ENCODE measurements at regions not wholly inside any gene's neighbourhood (a gene's known extent, or its start where the extent isn't known, plus 50 kb on each side); places are given as distances from the start of the nearest gene placed in this dataset.

DNA sequence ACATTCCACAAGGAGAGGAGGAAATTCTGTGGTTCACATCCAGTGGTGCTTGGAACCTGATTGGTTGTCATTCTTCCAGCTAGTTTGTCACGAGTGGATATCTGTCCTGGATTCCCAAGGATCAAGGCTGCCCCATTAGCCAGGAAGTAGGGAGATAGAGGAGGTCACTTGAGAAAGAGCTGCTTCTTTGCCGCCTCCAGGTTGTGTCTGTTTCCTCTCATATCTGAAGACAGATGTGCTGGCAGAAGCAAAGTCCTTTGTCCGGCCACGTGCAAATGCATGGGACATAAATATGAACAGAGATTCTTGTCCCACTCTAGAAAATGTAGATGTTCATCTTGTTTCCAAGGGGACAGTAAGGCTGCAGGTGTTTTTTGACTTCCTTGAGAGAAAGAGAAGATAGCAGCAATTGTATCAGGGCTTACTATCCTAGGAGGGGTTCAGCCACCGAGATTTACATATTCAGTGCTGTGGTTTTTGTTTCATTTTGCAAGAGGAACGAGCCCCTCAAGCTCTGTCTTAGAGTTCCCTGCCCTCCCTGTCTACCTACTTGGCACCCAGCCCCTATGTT, 174.4 kb downstream of the RPIA start:
- 17 to 41% methylated on average over 6 of the region's 6 CpGs for WGBS, 2 donors
- ATAC-seq (ENCODE audit: insufficient read depth, low FRiP score), result no peak

DNA sequence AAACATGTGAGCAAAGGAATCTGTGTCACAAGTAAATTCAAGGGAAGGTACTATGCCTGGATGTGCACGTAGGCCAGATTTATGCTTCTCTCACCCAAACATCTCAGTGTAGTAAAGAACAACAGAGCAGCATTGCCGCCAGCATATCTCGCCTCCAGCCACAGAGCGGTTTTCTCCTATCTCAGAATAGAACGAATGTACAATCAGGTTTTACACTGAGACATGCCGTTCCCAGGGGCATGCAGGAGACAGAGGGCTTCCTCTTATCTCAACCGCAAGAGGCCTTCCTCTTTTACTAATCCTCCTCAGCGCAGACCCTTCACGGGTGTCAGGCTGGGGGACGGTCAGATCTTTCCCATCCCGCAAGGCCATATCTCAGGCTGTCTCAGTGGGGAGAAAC, 175.3 kb downstream of the RPIA start:
- no peak overlapping the region for H3K4me3 ChIP-seq
- H3K27me3 ChIP-seq (ENCODE audit: control insufficient read depth in 3 of 3, insufficient read depth in 3 of 3, low read length in 2 of 3), result peaks cover 0 to 9% (median 2%) of the 10 kb centered on the region in 3 donors
- H3K9ac ChIP-seq (ENCODE audit: insufficient read depth in 1 of 2, low read length in 2 of 2), result no peak overlapping the region
- WGBS, 2 donors, result 31 to 57% methylated on average over 11 of the region's 11 CpGs
- H3K27ac ChIP-seq (ENCODE audit: low read depth in 1 of 2, low read length in 1 of 2), result no peak overlapping the region
- ATAC-seq (ENCODE audit: insufficient read depth, low FRiP score) (no peak), DNase-seq (no peak)
- TF ChIP-seq, protein P1, sequence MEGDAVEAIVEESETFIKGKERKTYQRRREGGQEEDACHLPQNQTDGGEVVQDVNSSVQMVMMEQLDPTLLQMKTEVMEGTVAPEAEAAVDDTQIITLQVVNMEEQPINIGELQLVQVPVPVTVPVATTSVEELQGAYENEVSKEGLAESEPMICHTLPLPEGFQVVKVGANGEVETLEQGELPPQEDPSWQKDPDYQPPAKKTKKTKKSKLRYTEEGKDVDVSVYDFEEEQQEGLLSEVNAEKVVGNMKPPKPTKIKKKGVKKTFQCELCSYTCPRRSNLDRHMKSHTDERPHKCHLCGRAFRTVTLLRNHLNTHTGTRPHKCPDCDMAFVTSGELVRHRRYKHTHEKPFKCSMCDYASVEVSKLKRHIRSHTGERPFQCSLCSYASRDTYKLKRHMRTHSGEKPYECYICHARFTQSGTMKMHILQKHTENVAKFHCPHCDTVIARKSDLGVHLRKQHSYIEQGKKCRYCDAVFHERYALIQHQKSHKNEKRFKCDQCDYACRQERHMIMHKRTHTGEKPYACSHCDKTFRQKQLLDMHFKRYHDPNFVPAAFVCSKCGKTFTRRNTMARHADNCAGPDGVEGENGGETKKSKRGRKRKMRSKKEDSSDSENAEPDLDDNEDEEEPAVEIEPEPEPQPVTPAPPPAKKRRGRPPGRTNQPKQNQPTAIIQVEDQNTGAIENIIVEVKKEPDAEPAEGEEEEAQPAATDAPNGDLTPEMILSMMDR (IDR thresholded peaks at IDR 0.05; ENCODE audit: control extremely low read depth, extremely low read depth), result no peak
- H3K9me3 ChIP-seq (ENCODE audit: control insufficient read depth in 4 of 4, insufficient read depth in 3 of 4, low read length in 3 of 4), result no peaks in the 10 kb centered on the region
- no peaks in the 10 kb centered on the region for H3K36me3 ChIP-seq (ENCODE audit: control insufficient read depth in 4 of 4, insufficient read depth in 4 of 4, low read length in 4 of 4)
- H3K4me1 ChIP-seq (ENCODE audit: control insufficient read depth in 5 of 5, insufficient read depth in 5 of 5, low read length in 5 of 5), result no peaks in the 10 kb centered on the region

More for the DNA sequence above, 174.4 kb downstream of the RPIA start:
- H3K4me1 ChIP-seq (ENCODE audit: control insufficient read depth in 5 of 5, insufficient read depth in 5 of 5, low read length in 5 of 5), result no peaks in the 10 kb centered on the region
- no peaks in the 10 kb centered on the region for H3K9me3 ChIP-seq (ENCODE audit: control insufficient read depth in 4 of 4, insufficient read depth in 3 of 4, low read length in 3 of 4)
- DNase-seq, result no peak
- no peak overlapping the region for H3K9ac ChIP-seq (ENCODE audit: insufficient read depth in 1 of 2, low read length in 2 of 2)
- no peaks in the 10 kb centered on the region for H3K36me3 ChIP-seq (ENCODE audit: control insufficient read depth in 4 of 4, insufficient read depth in 4 of 4, low read length in 4 of 4)
- H3K27me3 ChIP-seq (ENCODE audit: control insufficient read depth in 3 of 3, insufficient read depth in 3 of 3, low read length in 2 of 3), result peaks cover 0 to 9% (median 2%) of the 10 kb centered on the region in 3 donors
- H3K27ac ChIP-seq (ENCODE audit: low read depth in 1 of 2, low read length in 1 of 2), result no peak overlapping the region
- no peak overlapping the region for H3K4me3 ChIP-seq
- TF ChIP-seq, protein P1 (IDR thresholded peaks at IDR 0.05; ENCODE audit: control extremely low read depth, extremely low read depth), result no peak

DNA sequence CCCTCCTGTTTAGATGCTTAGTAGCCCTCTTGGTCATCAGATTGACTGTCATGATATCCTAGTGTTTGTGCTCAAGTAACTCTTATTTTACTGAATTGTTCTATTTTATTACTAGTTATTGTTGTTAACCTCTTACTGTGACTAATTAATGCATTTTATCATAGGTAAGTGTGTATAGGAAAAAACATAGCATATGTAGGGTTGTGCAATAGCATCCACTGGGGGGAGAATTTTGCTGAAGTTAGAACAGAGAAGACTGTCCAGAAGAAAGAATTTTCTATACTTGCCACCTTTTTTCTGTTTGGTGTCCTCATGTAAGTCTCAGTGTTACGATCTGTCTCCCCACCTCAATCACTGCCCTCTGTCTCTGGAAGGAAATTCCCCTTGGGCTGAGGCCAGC, 177.4 kb downstream of the RPIA start:
- no peak for ATAC-seq (ENCODE audit: insufficient read depth, low FRiP score)
- 64 to 73% methylated on average over 1 of the region's 1 CpG for WGBS, 2 donors
- no peak overlapping the region for H3K27ac ChIP-seq (ENCODE audit: low read depth in 1 of 2, low read length in 1 of 2)
- TF ChIP-seq, protein P1 (IDR thresholded peaks at IDR 0.05; ENCODE audit: control extremely low read depth, extremely low read depth), result no peak
- no peak for DNase-seq
- H3K36me3 ChIP-seq (ENCODE audit: control insufficient read depth in 4 of 4, insufficient read depth in 4 of 4, low read length in 4 of 4), result no peaks in the 10 kb centered on the region
- no peak overlapping the region for H3K9ac ChIP-seq (ENCODE audit: insufficient read depth in 1 of 2, low read length in 2 of 2)
- H3K4me3 ChIP-seq, result no peak overlapping the region
- H3K4me1 ChIP-seq (ENCODE audit: control insufficient read depth in 5 of 5, insufficient read depth in 5 of 5, low read length in 5 of 5), result no peaks in the 10 kb centered on the region
- H3K9me3 ChIP-seq (ENCODE audit: control insufficient read depth in 4 of 4, insufficient read depth in 3 of 4, low read length in 3 of 4), result no peaks in the 10 kb centered on the region
- peaks cover 0 to 9% (median 2%) of the 10 kb centered on the region in 3 donors for H3K27me3 ChIP-seq (ENCODE audit: control insufficient read depth in 3 of 3, insufficient read depth in 3 of 3, low read length in 2 of 3)

Data from lung (tissue), 11 donors.